Gastrocnemius medialis (tissue), 4 donors: ENCODE measurements at regions not wholly inside any gene's neighbourhood (a gene's known extent, or its start where the extent isn't known, plus 50 kb on each side); places are given as distances from the start of the nearest gene placed in this dataset.
A peak's percentile ranks its signal among the peaks of the same experiment; 100 is the strongest.

Source experiments
- ATAC-seq, 2 donors: fragments of 150-250 bp; one replicate each; pipeline ENCODE4 v1.9.1; 2016
- DNase-seq, 2 donors: peaks; one replicate each; pipeline ENCODE4 v3.0.0-alpha.2; 2019
- H3K27ac ChIP-seq, 4 donors: fragments of 200-600 bp; sonication (generic); 1 replicate in 1 of 4; 2 replicates in 3 of 4; pipeline ENCODE4 v1.5.1; 2016 to 2018; ENCODE audit warnings: mild to moderate bottlenecking in 2 of 4, moderate library complexity in 1 of 4
- H3K27me3 ChIP-seq, 3 donors: fragments of 200-600 bp; sonication (generic) in 2 of 3; 1 replicate in 1 of 3; 2 replicates in 2 of 3; pipeline versions ENCODE4 v1.5.1 to v1.6.0; 2016 to 2019; ENCODE audit warnings: mild to moderate bottlenecking in 1 of 3, moderate library complexity in 1 of 3
- H3K36me3 ChIP-seq, 2 donors: fragments of 200-600 bp; sonication (generic) in 1 of 2; one replicate each; pipeline ENCODE4 v1.5.1; 2017 to 2018
- H3K4me1 ChIP-seq, 2 donors: fragments of 200-600 bp; sonication (generic) in 1 of 2; one replicate each; pipeline ENCODE4 v1.5.1; 2016 to 2017; ENCODE audit warnings: mild to moderate bottlenecking in 2 of 2
- H3K4me3 ChIP-seq, 4 donors: fragments of 200-600 bp; sonication (generic) in 3 of 4; 1 replicate in 1 of 4; 2 replicates in 3 of 4; pipeline ENCODE4 v1.5.1; 2016 to 2019; ENCODE audit warnings: mild to moderate bottlenecking in 2 of 4
- H3K9me3 ChIP-seq, 3 donors: fragments of 200-600 bp; sonication (generic) in 2 of 3; 1 replicate in 1 of 3; 2 replicates in 2 of 3; pipeline ENCODE4 v1.5.1; 2016 to 2019
- POLR2A ChIP-seq, 2 donors: fragments of 450-650 bp; IDR thresholded peaks; one replicate each; pipeline ENCODE4 v1.6.1; 2017; ENCODE audit warnings: antibody characterized with exemption in 2 of 2, mild to moderate bottlenecking in 2 of 2, moderate library complexity in 2 of 2
- in situ Hi-C, 4 donors: fragments of 200-750 bp; cut with MboI; loops; one replicate each; pipeline versions ENCODE4 v1.15.0 to v1.8.0; 2017; ENCODE audit warnings: low sequenced_read_pairs in 4 of 4
- intact Hi-C: fragments of 100-400 bp; cut with DNase I; formaldehyde crosslinking; loops from one replicate; pipeline ENCODE4 v1.15.1; 2023; ENCODE audit warnings: low total_unique reads
- TF ChIP-seq, protein P1 (sequence below), 5 experiments: fragments of 450-650 bp in 3 of 5; fragments of 200-600 bp in 2 of 5; sonication (generic) in 2 of 5; IDR thresholded peaks in 4 of 5; conservative IDR thresholded peaks in 1 of 5; 1 replicate in 4 of 5; 2 replicates in 1 of 5; pipeline ENCODE4 v1.5.1; 2016 to 2019; ENCODE audit warnings: antibody characterized with exemption in 5 of 5, mild to moderate bottlenecking in 3 of 5, moderate library complexity in 3 of 5

DNA sequence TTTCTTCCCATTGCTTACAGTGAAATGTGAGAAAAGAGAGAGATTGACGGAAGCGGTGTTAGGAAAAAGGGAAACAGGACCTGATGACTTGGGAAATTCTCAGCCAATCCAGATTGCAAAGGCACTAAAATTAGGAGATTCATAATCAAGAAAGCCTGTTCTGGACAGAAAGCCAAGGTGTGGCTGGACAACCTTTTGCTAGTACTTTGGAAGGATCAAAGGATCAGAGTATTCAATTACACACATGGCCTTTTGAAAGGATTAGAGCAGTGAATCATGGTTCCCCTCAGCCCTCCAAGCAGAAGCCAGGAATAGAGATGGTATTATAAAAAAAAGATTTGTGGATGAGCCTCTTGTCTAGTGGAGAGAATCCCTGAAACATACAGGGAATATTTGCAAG is 669.8 kb upstream of the ADAMTS5 start:
- peaks cover 10 to 18% of the 10 kb centered on the region in 2 donors for H3K4me1 ChIP-seq
- peak; percentile 99 to 100 for ATAC-seq
- H3K4me3 ChIP-seq = peak overlapping the region in 1 of 4 donors; percentile 3
- peak overlapping the region; percentile 83 to 93 (median 88) for H3K27ac ChIP-seq
- in situ Hi-C loops = no loop called here
- DNase-seq = peak; percentile 73 to 85
- intact Hi-C loops = loop anchor here (1.0 to 10.0 kb wide), 3 partner anchors 74 to 793 kb away; no protein-coding TSS in a partner anchor
- no peaks in the 10 kb centered on the region for H3K27me3 ChIP-seq
- no peaks in the 10 kb centered on the region for H3K9me3 ChIP-seq
- H3K36me3 ChIP-seq = no peaks in the 10 kb centered on the region
- peak in 1 of 2 donors; percentile 43 for TF ChIP-seq POLR2A (IDR thresholded peaks at IDR 0.05)
- TF ChIP-seq, protein P1, sequence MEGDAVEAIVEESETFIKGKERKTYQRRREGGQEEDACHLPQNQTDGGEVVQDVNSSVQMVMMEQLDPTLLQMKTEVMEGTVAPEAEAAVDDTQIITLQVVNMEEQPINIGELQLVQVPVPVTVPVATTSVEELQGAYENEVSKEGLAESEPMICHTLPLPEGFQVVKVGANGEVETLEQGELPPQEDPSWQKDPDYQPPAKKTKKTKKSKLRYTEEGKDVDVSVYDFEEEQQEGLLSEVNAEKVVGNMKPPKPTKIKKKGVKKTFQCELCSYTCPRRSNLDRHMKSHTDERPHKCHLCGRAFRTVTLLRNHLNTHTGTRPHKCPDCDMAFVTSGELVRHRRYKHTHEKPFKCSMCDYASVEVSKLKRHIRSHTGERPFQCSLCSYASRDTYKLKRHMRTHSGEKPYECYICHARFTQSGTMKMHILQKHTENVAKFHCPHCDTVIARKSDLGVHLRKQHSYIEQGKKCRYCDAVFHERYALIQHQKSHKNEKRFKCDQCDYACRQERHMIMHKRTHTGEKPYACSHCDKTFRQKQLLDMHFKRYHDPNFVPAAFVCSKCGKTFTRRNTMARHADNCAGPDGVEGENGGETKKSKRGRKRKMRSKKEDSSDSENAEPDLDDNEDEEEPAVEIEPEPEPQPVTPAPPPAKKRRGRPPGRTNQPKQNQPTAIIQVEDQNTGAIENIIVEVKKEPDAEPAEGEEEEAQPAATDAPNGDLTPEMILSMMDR (IDR thresholded peaks at IDR 0.05 in 4 of 5, conservative IDR thresholded peaks at IDR 0.05 in 1 of 5) = no peak

DNA sequence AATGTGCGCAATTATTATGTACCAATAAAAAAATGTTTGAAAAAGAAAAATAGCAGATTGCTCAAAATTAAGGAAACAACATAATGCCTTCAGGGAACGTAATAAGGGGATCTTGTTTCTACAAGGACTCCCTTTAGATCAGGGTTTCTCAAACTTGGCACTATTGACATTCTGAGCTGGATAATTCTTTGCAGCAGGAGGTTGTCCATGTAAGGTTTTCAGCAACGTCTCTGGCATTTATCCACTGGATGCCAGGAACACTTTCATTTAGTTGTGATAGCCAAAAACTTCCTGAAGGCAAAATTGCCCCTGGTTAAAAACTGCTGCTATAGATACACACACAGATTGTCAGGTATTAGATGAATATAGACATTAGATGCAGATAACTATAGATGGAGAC is 666.7 kb upstream of the ADAMTS5 start:
- in situ Hi-C loops (no loop called here), intact Hi-C loops (loop anchor here (10.0 kb wide), 1 partner anchor 431 kb away; no protein-coding TSS in a partner anchor)
- Histone ChIP-seq H3K27me3 (no peaks in the 10 kb centered on the region), H3K36me3 (no peaks in the 10 kb centered on the region), H3K4me3 (no peak overlapping the region), H3K9me3 (no peaks in the 10 kb centered on the region), H3K4me1 (peaks cover 10 to 18% of the 10 kb centered on the region in 2 donors), H3K27ac (peak overlapping the region in 1 of 4 donors; percentile 32)
- no peak for ATAC-seq
- TF ChIP-seq, protein P1 (IDR thresholded peaks at IDR 0.05 in 4 of 5, conservative IDR thresholded peaks at IDR 0.05 in 1 of 5) = no peak
- no peak for TF ChIP-seq POLR2A (IDR thresholded peaks at IDR 0.05)
- DNase-seq = no peak

DNA sequence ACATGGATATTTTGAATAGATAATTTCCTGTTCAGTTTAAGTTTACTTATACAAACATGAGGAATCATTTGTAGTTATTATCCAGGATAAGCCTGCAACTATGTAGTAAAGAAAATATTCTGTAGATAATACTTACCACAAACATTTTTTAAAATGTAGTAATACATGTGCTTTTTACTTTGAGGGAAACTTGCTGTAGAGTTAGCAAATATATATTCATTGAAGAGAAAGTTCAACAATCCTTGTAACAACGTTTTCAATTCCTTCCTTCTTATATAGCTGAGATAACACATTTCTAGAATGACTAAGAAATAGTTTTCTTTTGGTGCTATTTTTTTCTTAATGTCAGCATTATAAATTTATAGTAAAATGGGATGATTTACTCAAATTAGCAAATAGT is 664.6 kb upstream of the ADAMTS5 start:
- Histone ChIP-seq H3K4me3 (no peak overlapping the region), H3K9me3 (no peaks in the 10 kb centered on the region), H3K27me3 (no peaks in the 10 kb centered on the region), H3K36me3 (no peaks in the 10 kb centered on the region), H3K4me1 (peaks cover 3 to 7% of the 10 kb centered on the region in 2 donors), H3K27ac (no peak overlapping the region)
- in situ Hi-C loops (no loop called here), intact Hi-C loops (loop anchor here (10.0 kb wide), 1 partner anchor 433 kb away; no protein-coding TSS in a partner anchor)
- DNase-seq (no peak), ATAC-seq (no peak)
- TF ChIP-seq, protein P1 (IDR thresholded peaks at IDR 0.05 in 4 of 5, conservative IDR thresholded peaks at IDR 0.05 in 1 of 5) = no peak
- TF ChIP-seq POLR2A (IDR thresholded peaks at IDR 0.05) = no peak

DNA sequence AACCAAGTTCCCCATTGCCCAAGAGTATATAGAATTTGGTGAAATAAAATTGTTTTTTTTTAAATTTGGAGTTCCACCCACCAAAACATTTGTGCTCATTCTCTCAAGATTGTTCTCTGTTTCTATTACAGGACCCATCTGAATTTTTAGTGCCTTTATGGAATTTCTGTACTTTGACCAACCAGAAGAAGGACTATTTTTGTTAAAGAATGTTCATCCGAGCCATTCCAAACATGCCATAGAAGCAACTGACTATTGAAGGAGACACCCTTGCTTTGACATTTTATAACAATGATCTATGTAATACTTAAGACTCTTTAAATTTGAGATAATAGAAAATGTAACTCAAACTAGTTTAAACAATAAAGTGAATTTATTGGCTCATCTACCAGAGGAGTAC is 655.7 kb upstream of the ADAMTS5 start:
- Histone ChIP-seq H3K9me3 (no peaks in the 10 kb centered on the region), H3K36me3 (no peaks in the 10 kb centered on the region), H3K27me3 (no peaks in the 10 kb centered on the region), H3K27ac (no peak overlapping the region), H3K4me3 (no peak overlapping the region), H3K4me1 (peaks cover 5 to 7% of the 10 kb centered on the region in 2 donors)
- in situ Hi-C loops (no loop called here), intact Hi-C loops (no loop called here)
- TF ChIP-seq, protein P1 (IDR thresholded peaks at IDR 0.05 in 4 of 5, conservative IDR thresholded peaks at IDR 0.05 in 1 of 5) = no peak
- no peak for TF ChIP-seq POLR2A (IDR thresholded peaks at IDR 0.05)
- no peak for DNase-seq
- ATAC-seq = no peak

DNA sequence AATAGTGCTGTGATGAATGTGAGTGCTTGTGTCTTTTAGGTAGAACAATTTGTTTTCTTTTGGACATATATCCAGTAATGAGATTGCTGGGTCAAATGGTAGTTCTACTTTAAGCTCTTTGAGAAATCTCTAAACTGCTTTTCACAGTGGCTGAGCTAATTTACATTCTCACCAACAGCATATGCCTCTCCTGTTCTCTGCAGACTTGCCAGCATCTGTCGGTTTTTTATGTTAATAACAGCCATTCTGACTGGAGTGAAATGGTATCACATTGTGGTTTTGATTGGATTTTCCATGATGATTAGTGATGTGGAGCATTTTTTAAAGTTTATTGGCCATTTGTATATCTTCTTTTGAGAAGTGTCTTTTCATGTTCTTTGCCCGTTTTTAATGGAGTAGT is 647.3 kb upstream of the ADAMTS5 start:
- H3K9me3 ChIP-seq = no peaks in the 10 kb centered on the region
- no peaks in the 10 kb centered on the region for H3K4me1 ChIP-seq
- H3K4me3 ChIP-seq = no peak overlapping the region
- no peaks in the 10 kb centered on the region for H3K36me3 ChIP-seq
- no peak overlapping the region for H3K27ac ChIP-seq
- TF ChIP-seq, protein P1 (IDR thresholded peaks at IDR 0.05 in 4 of 5, conservative IDR thresholded peaks at IDR 0.05 in 1 of 5) = no peak
- no peak for TF ChIP-seq POLR2A (IDR thresholded peaks at IDR 0.05)
- H3K27me3 ChIP-seq = no peaks in the 10 kb centered on the region
- DNase-seq = no peak
- intact Hi-C loops (no loop called here), in situ Hi-C loops (no loop called here)
- ATAC-seq = no peak
